HEK293 (cell line): ENCODE measurements at regions not wholly inside any gene's neighbourhood (a gene's known extent, or its start where the extent isn't known, plus 50 kb on each side); places are given as distances from the start of the nearest gene placed in this dataset.

Experiments used
- CTCF ChIP-seq: fragments of 450-650 bp; formaldehyde crosslinking; IDR thresholded peaks from 2 replicates; pipeline ENCODE4 v1.5.1; 2016; ENCODE audit warnings: missing biosample characterization, missing genetic modification characterization
- HOXA7 ChIP-seq: sonication (generic); formaldehyde crosslinking; IDR thresholded peaks from 2 replicates; pipeline ENCODE4 v1.8.1; 2022; ENCODE audit warnings: missing genetic modification reagents, borderline replicate concordance
- REST ChIP-seq: fragments of 450-650 bp; formaldehyde crosslinking; IDR thresholded peaks from 2 replicates; pipeline ENCODE4 v1.5.1; 2016; ENCODE audit warnings: missing biosample characterization, missing genetic modification characterization
- YY1 ChIP-seq: fragments of 450-650 bp; formaldehyde crosslinking; IDR thresholded peaks from 2 replicates; pipeline ENCODE4 v1.5.1; 2018; ENCODE audit warnings: missing biosample characterization, missing genetic modification characterization
- ZNF211 ChIP-seq: fragments of 450-650 bp; formaldehyde crosslinking; IDR thresholded peaks from 2 replicates; pipeline ENCODE4 v1.5.1; 2016; ENCODE audit warnings: low read depth, missing biosample characterization, missing genetic modification characterization
- ZNF274 ChIP-seq, 2 experiments: fragments of 200-500 bp in 1 of 2; fragments of 450-650 bp in 1 of 2; sonication (Bioruptor generic) in 1 of 2; formaldehyde crosslinking in 1 of 2; IDR thresholded peaks; 2 replicates each; pipeline versions ENCODE4 v1.5.1 to v1.6.1; 2014 to 2016; ENCODE audit warnings: borderline replicate concordance in 1 of 2, inconsistent platforms in 1 of 2, low read length in 1 of 2, missing biosample characterization in 1 of 2, missing genetic modification characterization in 1 of 2
- ZNF518A ChIP-seq: fragments of 450-650 bp; formaldehyde crosslinking; conservative IDR thresholded peaks from 2 replicates; pipeline ENCODE4 v1.5.1; 2016; ENCODE audit warnings: low read depth, missing biosample characterization, missing genetic modification characterization
- ZNF791 ChIP-seq: fragments of 450-650 bp; formaldehyde crosslinking; IDR thresholded peaks from 2 replicates; pipeline ENCODE4 v1.5.1; 2016; ENCODE audit warnings: missing biosample characterization, missing genetic modification characterization
- ZXDB ChIP-seq: fragments of 450-650 bp; formaldehyde crosslinking; IDR thresholded peaks from 2 replicates; pipeline ENCODE4 v1.5.1; 2016; ENCODE audit warnings: missing biosample characterization, missing genetic modification characterization
- TF ChIP-seq, protein P1 (sequence below): fragments of 450-650 bp; formaldehyde crosslinking; optimal IDR thresholded peaks from 2 replicates; pipeline ENCODE3; 2016; ENCODE audit warnings: missing biosample characterization, mild to moderate bottlenecking, missing genetic modification characterization
- TF ChIP-seq, protein P2 (sequence below): fragments of 450-650 bp; formaldehyde crosslinking; IDR thresholded peaks from 2 replicates; pipeline ENCODE4 v1.5.1; 2017; ENCODE audit warnings: missing biosample characterization, missing genetic modification characterization
- TF ChIP-seq, protein P3 (sequence below): fragments of 450-650 bp; formaldehyde crosslinking; IDR thresholded peaks from 2 replicates; pipeline ENCODE4 v1.5.1; 2016; ENCODE audit warnings: missing biosample characterization, missing genetic modification characterization

GRCh38 chr17:14437176-14437575 lies 136.3 kb downstream of the HS3ST3B1 start:
- TF ChIP-seq CTCF (tag by site-specific recombination) (no peak), ZNF274 (IDR thresholded peaks at IDR 0.05; ENCODE audit: low read length) (no peak), ZNF274 (tag by site-specific recombination; IDR thresholded peaks at IDR 0.05; ENCODE audit: borderline replicate concordance) (no peak), REST (tag by site-specific recombination) (no peak), HOXA7 (CRISPR knock-in tag) (no peak), ZNF791 (no peak), ZNF211 (tag by site-specific recombination) (no peak), YY1 (no peak), ZNF518A (tag by site-specific recombination) (no peak), ZXDB (no peak)
- TF ChIP-seq, protein P1, sequence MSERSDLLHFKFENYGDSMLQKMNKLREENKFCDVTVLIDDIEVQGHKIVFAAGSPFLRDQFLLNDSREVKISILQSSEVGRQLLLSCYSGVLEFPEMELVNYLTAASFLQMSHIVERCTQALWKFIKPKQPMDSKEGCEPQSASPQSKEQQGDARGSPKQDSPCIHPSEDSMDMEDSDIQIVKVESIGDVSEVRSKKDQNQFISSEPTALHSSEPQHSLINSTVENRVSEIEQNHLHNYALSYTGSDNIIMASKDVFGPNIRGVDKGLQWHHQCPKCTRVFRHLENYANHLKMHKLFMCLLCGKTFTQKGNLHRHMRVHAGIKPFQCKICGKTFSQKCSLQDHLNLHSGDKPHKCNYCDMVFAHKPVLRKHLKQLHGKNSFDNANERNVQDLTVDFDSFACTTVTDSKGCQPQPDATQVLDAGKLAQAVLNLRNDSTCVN (tag by site-specific recombination) = no peak
- TF ChIP-seq, protein P2, sequence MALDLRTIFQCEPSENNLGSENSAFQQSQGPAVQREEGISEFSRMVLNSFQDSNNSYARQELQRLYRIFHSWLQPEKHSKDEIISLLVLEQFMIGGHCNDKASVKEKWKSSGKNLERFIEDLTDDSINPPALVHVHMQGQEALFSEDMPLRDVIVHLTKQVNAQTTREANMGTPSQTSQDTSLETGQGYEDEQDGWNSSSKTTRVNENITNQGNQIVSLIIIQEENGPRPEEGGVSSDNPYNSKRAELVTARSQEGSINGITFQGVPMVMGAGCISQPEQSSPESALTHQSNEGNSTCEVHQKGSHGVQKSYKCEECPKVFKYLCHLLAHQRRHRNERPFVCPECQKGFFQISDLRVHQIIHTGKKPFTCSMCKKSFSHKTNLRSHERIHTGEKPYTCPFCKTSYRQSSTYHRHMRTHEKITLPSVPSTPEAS (tag by site-specific recombination) = no peak
- TF ChIP-seq, protein P3, sequence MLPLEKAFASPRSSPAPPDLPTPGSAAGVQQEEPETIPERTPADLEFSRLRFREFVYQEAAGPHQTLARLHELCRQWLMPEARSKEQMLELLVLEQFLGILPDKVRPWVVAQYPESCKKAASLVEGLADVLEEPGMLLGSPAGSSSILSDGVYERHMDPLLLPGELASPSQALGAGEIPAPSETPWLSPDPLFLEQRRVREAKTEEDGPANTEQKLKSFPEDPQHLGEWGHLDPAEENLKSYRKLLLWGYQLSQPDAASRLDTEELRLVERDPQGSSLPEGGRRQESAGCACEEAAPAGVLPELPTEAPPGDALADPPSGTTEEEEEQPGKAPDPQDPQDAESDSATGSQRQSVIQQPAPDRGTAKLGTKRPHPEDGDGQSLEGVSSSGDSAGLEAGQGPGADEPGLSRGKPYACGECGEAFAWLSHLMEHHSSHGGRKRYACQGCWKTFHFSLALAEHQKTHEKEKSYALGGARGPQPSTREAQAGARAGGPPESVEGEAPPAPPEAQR (tag by site-specific recombination) = no peak
